IMR-90 (cell line): ENCODE measurements at regions not wholly inside any gene's neighbourhood (a gene's known extent, or its start where the extent isn't known, plus 50 kb on each side); places are given as distances from the start of the nearest gene placed in this dataset.
"Not testable (repeated sequence)": the region's sequence is repeated elsewhere in the genome, so short reads cannot be mapped to it uniquely, and the experiment has no call there.

Experiments used
- ATAC-seq: fragments of 200-7000 bp; cut with Tn5 transposase; 2 replicates; pipeline ENCODE4 v1.9.1; 2020; ENCODE audit warnings: low read depth, mild to moderate bottlenecking, moderate library complexity
- BruUV-seq: library from RNA; stranded (reverse); fragments of 400-500 nt; replicated peaks from 2 replicates; lab custom pipeline; 2021; lab: Mats Ljungman, UMichigan
- CTCF ChIA-PET: fragments of 300-600 bp; formaldehyde crosslinking; extraction: SDS; loops from one replicate; lab custom pipeline; 2021; ENCODE audit warnings: antibody characterized with exemption; lab: Yijun Ruan, JAX
- POLR2A ChIA-PET: fragments of 300-600 bp; sonication (Branson Sonifier 250); formaldehyde crosslinking; loops from one replicate; lab custom pipeline; 2022; ENCODE audit warnings: antibody characterized with exemption; ENCODE audit not compliant: unreplicated experiment; lab: Charles Lee
- DNase-seq: peaks from one replicate; pipeline ENCODE4 v3.0.0; 2013
- H2AFZ ChIP-seq: replicated peaks from 2 replicates; pipeline ENCODE3; 2013; ENCODE audit warnings: low read length, mild to moderate bottlenecking; ENCODE audit not compliant: poor library complexity
- H2AK5ac ChIP-seq: 2 replicates; pipeline ENCODE4 v1.6.1; 2013; ENCODE audit warnings: low read depth, low read length, inconsistent platforms
- H2AK9ac ChIP-seq: replicated peaks from 2 replicates; pipeline ENCODE3; 2013; ENCODE audit warnings: mild to moderate bottlenecking, low read depth, low read length, moderate library complexity; ENCODE audit not compliant: poor library complexity
- H2BK120ac ChIP-seq: 2 replicates; pipeline ENCODE4 v1.6.1; 2013; ENCODE audit warnings: low read depth, low read length, inconsistent platforms
- H2BK15ac ChIP-seq: 3 replicates; pipeline ENCODE4 v1.6.1; 2013; ENCODE audit warnings: low read depth, low read length, inconsistent platforms
- H2BK20ac ChIP-seq: 2 replicates; pipeline ENCODE4 v1.6.1; 2013; ENCODE audit warnings: low read depth, mild to moderate bottlenecking, inconsistent platforms, low read length, moderate library complexity
- H2BK5ac ChIP-seq: 2 replicates; pipeline ENCODE4 v1.6.1; 2013; ENCODE audit warnings: mild to moderate bottlenecking, low read depth, low read length, inconsistent platforms; ENCODE audit not compliant: poor library complexity, severe bottlenecking
- H3K14ac ChIP-seq: replicated peaks from 2 replicates; pipeline ENCODE4 v1.6.1; 2013; ENCODE audit warnings: low read depth, low read length, inconsistent platforms
- H3K18ac ChIP-seq: 2 replicates; pipeline ENCODE4 v1.6.1; 2013; ENCODE audit warnings: low read depth, low read length, control low read depth
- H3K23ac ChIP-seq: 2 replicates; pipeline ENCODE4 v1.6.1; 2013; ENCODE audit warnings: low read depth, low read length, inconsistent platforms
- H3K27ac ChIP-seq: 2 replicates; pipeline ENCODE4 v1.5.1; 2013; ENCODE audit warnings: mild to moderate bottlenecking, control low read depth, low read length; ENCODE audit not compliant: insufficient read depth
- H3K27me3 ChIP-seq: 2 replicates; pipeline ENCODE4 v1.6.1; 2013; ENCODE audit warnings: low read length; ENCODE audit not compliant: control insufficient read depth, insufficient read depth
- H3K36me3 ChIP-seq: 2 replicates; pipeline ENCODE4 v1.6.1; 2013; ENCODE audit warnings: low read length, mixed read lengths; ENCODE audit not compliant: control insufficient read depth, insufficient read depth
- H3K4ac ChIP-seq: 2 replicates; pipeline ENCODE4 v1.6.1; 2013; ENCODE audit warnings: low read depth, low read length, inconsistent platforms
- H3K4me1 ChIP-seq: 2 replicates; pipeline ENCODE4 v1.6.1; 2013; ENCODE audit warnings: low read length, mixed read lengths; ENCODE audit not compliant: control insufficient read depth, insufficient read depth
- H3K4me2 ChIP-seq: 2 replicates; pipeline ENCODE4 v1.6.1; 2013; ENCODE audit warnings: low read depth, mild to moderate bottlenecking, control low read depth, low read length, moderate library complexity
- H3K4me3 ChIP-seq: 2 replicates; pipeline ENCODE4 v1.5.1; 2013; ENCODE audit warnings: low read depth, mild to moderate bottlenecking, control low read depth, low read length, moderate library complexity; ENCODE audit not compliant: insufficient read depth
- H3K56ac ChIP-seq: 2 replicates; pipeline ENCODE4 v1.6.1; 2013; ENCODE audit warnings: low read length, inconsistent platforms; ENCODE audit not compliant: insufficient read depth; ENCODE audit errors: extremely low read depth
- H3K79me1 ChIP-seq, 2 experiments: 2 replicates each; pipeline ENCODE4 v1.6.1; 2013; ENCODE audit warnings: low read length in 2 of 2, inconsistent platforms in 1 of 2, low read depth in 1 of 2
- H3K9ac ChIP-seq: 2 replicates; pipeline ENCODE4 v1.6.1; 2013; ENCODE audit warnings: low read depth, low read length, control low read depth
- H3K9me1 ChIP-seq: 2 replicates; pipeline ENCODE4 v1.6.1; 2013; ENCODE audit warnings: low read length, inconsistent platforms; ENCODE audit not compliant: insufficient read depth
- H3K9me3 ChIP-seq: 2 replicates; pipeline ENCODE4 v1.6.1; 2013; ENCODE audit warnings: low read length; ENCODE audit not compliant: control insufficient read depth, insufficient read depth
- H4K20me1 ChIP-seq: 2 replicates; pipeline ENCODE4 v1.6.1; 2013; ENCODE audit warnings: low read length, inconsistent platforms; ENCODE audit not compliant: insufficient read depth
- H4K5ac ChIP-seq: 2 replicates; pipeline ENCODE4 v1.6.1; 2013; ENCODE audit warnings: mild to moderate bottlenecking, low read depth, low read length, control low read depth
- H4K8ac ChIP-seq, 2 experiments: 2 replicates each; pipeline ENCODE4 v1.6.1; 2013; ENCODE audit warnings: low read depth in 2 of 2, low read length in 2 of 2, control low read depth in 1 of 2, inconsistent platforms in 1 of 2
- H4K91ac ChIP-seq: 2 replicates; pipeline ENCODE4 v1.6.1; 2013; ENCODE audit warnings: low read depth, low read length, inconsistent platforms; ENCODE audit not compliant: insufficient read depth
- dilution Hi-C: fragments of 300-500 bp; cut with HindIII; formaldehyde crosslinking; loops from one replicate; pipeline ENCODE4 v1.14.3; 2018; ENCODE audit warnings: low sequenced_read_pairs; ENCODE audit not compliant: unreplicated experiment
- in situ Hi-C: fragments of 300-500 bp; cut with MboI; formaldehyde crosslinking; loops from 3 replicates; pipeline ENCODE4 v1.14.3; 2019; ENCODE audit warnings: low sequenced_read_pairs, inconsistent platforms, mixed read lengths
- intact Hi-C: fragments of 100-400 bp; cut with micrococcal nuclease; formaldehyde crosslinking; loops from 2 replicates; pipeline ENCODE4 v1.10.0; 2022

DNA sequence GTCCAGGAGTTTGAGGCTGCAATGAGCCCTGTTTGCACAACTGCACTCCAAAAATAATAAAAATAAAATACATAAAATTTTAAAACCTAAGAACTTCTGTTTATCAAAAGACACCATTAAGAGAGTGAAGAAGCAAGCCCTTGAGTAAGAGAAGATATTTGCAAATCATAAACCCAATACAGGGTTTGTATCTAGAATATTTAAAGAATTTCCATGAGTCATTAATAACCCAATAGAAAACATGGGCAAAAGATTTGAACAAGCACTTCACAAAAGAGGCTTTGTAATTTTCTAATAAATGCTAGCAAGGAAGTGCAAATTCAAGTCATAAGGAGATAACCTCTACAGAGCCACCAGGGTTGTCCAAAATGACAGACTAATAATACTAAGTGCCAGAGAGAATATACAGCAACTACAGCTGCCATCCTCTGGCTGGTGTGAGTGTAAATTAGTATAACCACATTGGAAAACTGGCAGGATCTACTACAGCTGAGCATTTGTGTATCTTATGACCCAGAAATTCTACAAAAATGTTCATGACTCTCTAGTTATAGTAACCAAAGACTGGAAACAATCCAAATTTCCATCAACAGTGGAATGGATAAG lies 133.0 kb upstream of the PLGLB2 start:
- H4K91ac ChIP-seq, POLR2A ChIA-PET, H4K8ac ChIP-seq, dilution Hi-C loops, H2AK5ac ChIP-seq, intact Hi-C loops, H3K4me1 ChIP-seq, H3K9me1 ChIP-seq, H2BK120ac ChIP-seq, CTCF ChIA-PET, DNase-seq, H3K79me1 ChIP-seq, H3K18ac ChIP-seq, H3K23ac ChIP-seq, H2BK15ac ChIP-seq, H2AK9ac ChIP-seq, H2AFZ ChIP-seq, H4K20me1 ChIP-seq, H3K56ac ChIP-seq, H3K9ac ChIP-seq, H3K14ac ChIP-seq, H2BK20ac ChIP-seq, H3K4me3 ChIP-seq, H3K27me3 ChIP-seq, in situ Hi-C loops, H3K36me3 ChIP-seq, H4K5ac ChIP-seq, H3K4ac ChIP-seq, H3K4me2 ChIP-seq, H3K9me3 ChIP-seq, H3K27ac ChIP-seq, H2BK5ac ChIP-seq: not testable (repeated sequence)
- peak; percentile 86 for ATAC-seq
- BruUV-seq = TSS peak; percentile 66

DNA sequence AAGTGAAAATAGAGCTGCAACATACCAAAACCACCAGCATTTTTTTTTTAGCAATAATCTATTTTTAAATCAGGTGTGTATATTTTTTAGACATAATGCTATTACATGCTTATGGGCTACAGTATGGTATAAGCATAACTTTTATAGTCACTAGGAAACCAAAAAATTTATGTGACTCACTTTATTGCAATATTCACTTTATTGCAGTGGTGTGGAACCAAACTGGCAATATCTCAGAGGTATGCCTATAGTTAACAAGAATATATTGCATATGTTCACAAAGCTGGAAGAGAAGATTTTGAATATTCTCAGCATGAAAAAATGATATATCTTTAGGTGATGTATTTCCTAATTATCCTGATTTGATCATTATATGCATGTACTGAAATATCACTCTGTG lies 128.8 kb upstream of the PLGLB2 start:
- H3K4ac ChIP-seq, H3K9ac ChIP-seq, H3K56ac ChIP-seq, H2BK15ac ChIP-seq, H3K14ac ChIP-seq, H3K23ac ChIP-seq, H2AK9ac ChIP-seq, H3K4me1 ChIP-seq, H4K20me1 ChIP-seq, H2BK20ac ChIP-seq, H3K4me2 ChIP-seq, H3K27ac ChIP-seq, POLR2A ChIA-PET, H3K4me3 ChIP-seq, H2BK120ac ChIP-seq, H3K9me3 ChIP-seq, H3K36me3 ChIP-seq, ATAC-seq, H3K18ac ChIP-seq, BruUV-seq, H2AK5ac ChIP-seq, H3K79me1 ChIP-seq, H3K27me3 ChIP-seq, H4K91ac ChIP-seq, DNase-seq, H2BK5ac ChIP-seq, H3K9me1 ChIP-seq, in situ Hi-C loops, CTCF ChIA-PET, dilution Hi-C loops, intact Hi-C loops, H4K5ac ChIP-seq, H2AFZ ChIP-seq, H4K8ac ChIP-seq: not testable (repeated sequence)
